ENCODE measurements at regions not wholly inside any gene's neighbourhood (a gene's known extent, or its start where the extent isn't known, plus 50 kb on each side); places are given as distances from the start of the nearest gene placed in this dataset.
A peak's percentile ranks its signal among the peaks of the same experiment; 100 is the strongest.

DNA sequence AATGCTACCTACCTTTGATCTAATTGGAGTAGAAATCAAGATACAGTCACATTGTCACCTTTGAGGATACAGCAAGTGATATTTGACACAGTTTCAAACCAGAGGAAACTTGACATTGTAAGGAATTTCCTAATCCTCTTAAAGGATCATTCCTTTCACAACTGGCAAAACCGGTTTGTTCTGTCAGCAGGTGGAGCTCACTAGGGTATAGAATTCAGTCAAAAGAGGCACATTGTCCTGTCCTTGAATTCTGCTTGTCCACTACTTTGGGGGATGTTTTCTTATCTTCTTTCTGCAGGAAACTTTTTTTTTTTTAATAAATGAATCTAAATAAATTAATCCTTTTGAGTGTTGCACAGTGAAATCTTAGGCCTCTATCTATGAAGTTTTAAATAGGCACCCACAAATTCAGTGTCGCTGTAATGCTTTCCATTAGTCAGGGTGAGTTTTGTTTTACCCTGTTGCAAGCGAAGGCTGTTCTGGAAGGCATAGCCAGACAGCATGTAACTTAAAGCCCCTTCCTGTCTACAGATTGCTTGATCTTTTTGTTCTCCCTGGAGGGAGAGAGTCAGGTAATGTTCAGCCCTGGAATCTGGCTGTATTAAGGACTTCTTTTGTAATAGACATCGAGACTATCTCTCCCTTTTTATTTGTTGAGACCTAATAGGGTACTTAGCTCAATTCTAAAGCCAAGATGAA is 285.0 kb upstream of the RGS6 start:
- WGBS, 2 donors, result 64 to 68% methylated on average over 4 of the region's 4 CpGs
- DNase-seq (peak; percentile 15 to 44 (median 36)), ATAC-seq (peak; percentile 45)
- H3K4me1 ChIP-seq, result peaks cover 16% of the 10 kb centered on the region
- intact Hi-C loops (cut with DNase I), result no loop called here
- peak overlapping the region in 2 of 4 donors; percentile 33 to 36 for H3K27ac ChIP-seq
- H3K36me3 ChIP-seq (replicated peaks in 1 of 2; ENCODE audit: insufficient read depth in 1 of 2, low read depth in 2 of 2), result no peaks in the 10 kb centered on the region
- H3K4me3 ChIP-seq, result no peak overlapping the region
- no peaks in the 10 kb centered on the region for H3K27me3 ChIP-seq
- no peak for TF ChIP-seq POLR2A (IDR thresholded peaks at IDR 0.05)
- TF ChIP-seq, protein P1, sequence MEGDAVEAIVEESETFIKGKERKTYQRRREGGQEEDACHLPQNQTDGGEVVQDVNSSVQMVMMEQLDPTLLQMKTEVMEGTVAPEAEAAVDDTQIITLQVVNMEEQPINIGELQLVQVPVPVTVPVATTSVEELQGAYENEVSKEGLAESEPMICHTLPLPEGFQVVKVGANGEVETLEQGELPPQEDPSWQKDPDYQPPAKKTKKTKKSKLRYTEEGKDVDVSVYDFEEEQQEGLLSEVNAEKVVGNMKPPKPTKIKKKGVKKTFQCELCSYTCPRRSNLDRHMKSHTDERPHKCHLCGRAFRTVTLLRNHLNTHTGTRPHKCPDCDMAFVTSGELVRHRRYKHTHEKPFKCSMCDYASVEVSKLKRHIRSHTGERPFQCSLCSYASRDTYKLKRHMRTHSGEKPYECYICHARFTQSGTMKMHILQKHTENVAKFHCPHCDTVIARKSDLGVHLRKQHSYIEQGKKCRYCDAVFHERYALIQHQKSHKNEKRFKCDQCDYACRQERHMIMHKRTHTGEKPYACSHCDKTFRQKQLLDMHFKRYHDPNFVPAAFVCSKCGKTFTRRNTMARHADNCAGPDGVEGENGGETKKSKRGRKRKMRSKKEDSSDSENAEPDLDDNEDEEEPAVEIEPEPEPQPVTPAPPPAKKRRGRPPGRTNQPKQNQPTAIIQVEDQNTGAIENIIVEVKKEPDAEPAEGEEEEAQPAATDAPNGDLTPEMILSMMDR (IDR thresholded peaks at IDR 0.05), result no peak
- no peaks in the 10 kb centered on the region for H3K9me3 ChIP-seq

DNA sequence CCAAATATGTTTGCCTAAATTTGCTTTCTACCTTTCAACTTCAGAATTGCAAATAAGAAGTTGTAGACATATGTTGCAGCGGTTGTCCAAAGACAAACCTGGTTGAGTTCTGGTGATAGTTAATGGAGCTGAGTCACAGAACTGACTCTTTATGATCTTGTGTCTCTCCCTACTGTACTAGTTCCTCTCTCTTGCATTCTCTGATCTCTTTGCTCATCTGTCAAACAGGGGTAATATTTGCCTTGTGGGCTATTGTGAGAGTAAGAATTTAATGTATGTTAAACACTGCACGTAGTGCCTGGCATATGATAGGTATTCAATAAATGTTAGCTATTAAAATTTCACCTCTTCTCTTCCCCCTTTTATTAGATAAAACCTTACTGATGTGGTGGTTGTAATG is 283.5 kb upstream of the RGS6 start:
- intact Hi-C loops (cut with DNase I), result no loop called here
- no peak for ATAC-seq
- Histone ChIP-seq H3K27ac (no peak overlapping the region), H3K36me3 (replicated peaks in 1 of 2; ENCODE audit: insufficient read depth in 1 of 2, low read depth in 2 of 2) (no peaks in the 10 kb centered on the region), H3K27me3 (no peaks in the 10 kb centered on the region), H3K9me3 (no peaks in the 10 kb centered on the region), H3K4me3 (no peak overlapping the region), H3K4me1 (peaks cover 16% of the 10 kb centered on the region)
- TF ChIP-seq, protein P1 (IDR thresholded peaks at IDR 0.05), result no peak
- no peak for TF ChIP-seq POLR2A (IDR thresholded peaks at IDR 0.05)
- 88 to 94% methylated on average over 2 of the region's 2 CpGs for WGBS, 2 donors
- no peak for DNase-seq

DNA sequence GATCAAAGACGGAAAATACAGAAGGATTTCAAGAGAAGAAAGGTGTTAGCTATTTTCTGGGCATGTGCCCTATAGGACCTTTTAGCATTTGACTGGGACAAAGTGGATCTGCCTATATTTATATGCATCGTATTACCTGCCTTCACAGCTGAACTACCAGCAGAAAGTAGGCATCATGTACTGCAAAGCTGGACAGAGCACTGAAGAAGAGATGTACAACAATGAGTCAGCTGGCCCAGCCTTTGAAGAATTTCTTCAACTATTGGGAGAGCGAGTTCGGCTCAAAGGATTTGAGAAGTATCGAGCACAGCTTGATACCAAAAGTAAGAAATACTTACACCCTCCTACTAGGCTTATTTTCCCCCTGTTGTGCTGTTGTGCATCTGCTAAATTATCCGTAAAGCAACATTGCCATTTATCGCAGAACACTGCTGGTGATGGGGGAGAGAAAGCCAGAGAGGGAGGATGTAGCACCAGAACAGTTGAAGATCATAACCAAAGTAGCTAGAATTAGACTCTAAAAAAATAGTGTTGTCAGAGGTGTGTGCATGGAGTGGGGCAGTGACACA is 282.0 kb upstream of the RGS6 start:
- no peaks in the 10 kb centered on the region for H3K27me3 ChIP-seq
- no peaks in the 10 kb centered on the region for H3K9me3 ChIP-seq
- WGBS, 2 donors, result 95 to 96% methylated on average over 7 of the region's 7 CpGs
- no peaks in the 10 kb centered on the region for H3K36me3 ChIP-seq (replicated peaks in 1 of 2; ENCODE audit: insufficient read depth in 1 of 2, low read depth in 2 of 2)
- DNase-seq (no peak), ATAC-seq (no peak)
- no peak for TF ChIP-seq POLR2A (IDR thresholded peaks at IDR 0.05)
- TF ChIP-seq, protein P1 (IDR thresholded peaks at IDR 0.05), result no peak
- intact Hi-C loops (cut with DNase I), result no loop called here
- H3K27ac ChIP-seq, result no peak overlapping the region
- H3K4me1 ChIP-seq, result peaks cover 16% of the 10 kb centered on the region
- H3K4me3 ChIP-seq, result no peak overlapping the region

DNA sequence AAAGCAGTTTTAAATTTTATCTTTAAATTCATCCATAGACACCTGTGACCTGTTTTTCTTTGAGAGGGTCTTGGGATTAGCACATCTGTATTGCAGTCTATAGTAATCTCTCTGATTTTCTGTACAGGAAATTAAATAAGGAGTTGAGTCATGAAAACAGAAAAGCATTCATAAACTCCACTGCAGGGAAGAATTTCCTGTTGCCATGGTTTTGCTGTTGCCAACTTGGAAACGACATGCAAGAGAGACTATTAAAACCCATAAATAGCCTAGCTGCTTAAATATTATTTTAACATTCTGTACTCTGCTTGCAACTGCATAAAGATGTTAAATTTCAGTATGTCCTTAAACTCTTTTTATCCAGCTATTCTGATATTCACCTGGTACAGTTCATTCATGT is 281.0 kb upstream of the RGS6 start:
- no peak overlapping the region for H3K27ac ChIP-seq
- no peaks in the 10 kb centered on the region for H3K36me3 ChIP-seq (replicated peaks in 1 of 2; ENCODE audit: insufficient read depth in 1 of 2, low read depth in 2 of 2)
- intact Hi-C loops (cut with DNase I), result no loop called here
- no peaks in the 10 kb centered on the region for H3K27me3 ChIP-seq
- DNase-seq (peak in 1 of 4 donors; percentile 27), ATAC-seq (peak; percentile 58)
- no peak overlapping the region for H3K4me3 ChIP-seq
- WGBS, 2 donors, result 54% methylated on average over 1 of the region's 1 CpG
- peaks cover 16% of the 10 kb centered on the region for H3K4me1 ChIP-seq
- no peaks in the 10 kb centered on the region for H3K9me3 ChIP-seq
- TF ChIP-seq, protein P1 (IDR thresholded peaks at IDR 0.05), result no peak

DNA sequence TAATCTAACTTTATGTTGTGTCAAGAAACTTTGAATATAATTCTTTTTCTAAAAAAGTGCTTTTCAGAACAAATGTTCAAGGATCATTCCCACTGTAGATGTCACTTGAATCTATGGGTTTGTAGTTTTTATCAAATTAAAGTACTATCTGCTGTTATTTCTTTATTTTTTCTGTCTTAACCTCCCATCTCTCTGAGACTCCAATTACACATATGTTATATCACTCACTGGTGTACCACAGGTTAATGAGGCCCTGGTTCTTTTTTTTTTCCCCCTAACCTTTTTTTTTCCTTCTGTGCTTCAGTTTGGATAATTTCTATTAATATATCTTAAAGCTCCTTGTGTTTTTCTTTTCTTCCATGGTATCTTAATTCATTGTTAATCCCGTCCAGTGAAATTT is 279.9 kb upstream of the RGS6 start:
- peaks cover 8% of the 10 kb centered on the region for H3K4me1 ChIP-seq
- TF ChIP-seq, protein P1 (IDR thresholded peaks at IDR 0.05), result no peak
- no peak for TF ChIP-seq POLR2A (IDR thresholded peaks at IDR 0.05)
- H3K27me3 ChIP-seq, result no peaks in the 10 kb centered on the region
- H3K4me3 ChIP-seq, result no peak overlapping the region
- intact Hi-C loops (cut with DNase I), result no loop called here
- ATAC-seq (no peak), DNase-seq (no peak)
- H3K36me3 ChIP-seq (replicated peaks in 1 of 2; ENCODE audit: insufficient read depth in 1 of 2, low read depth in 2 of 2), result no peaks in the 10 kb centered on the region
- no peaks in the 10 kb centered on the region for H3K9me3 ChIP-seq
- no peak overlapping the region for H3K27ac ChIP-seq
- WGBS, 2 donors, result 96 to 100% methylated on average over 1 of the region's 1 CpG

Measured in body of pancreas (tissue), 4 donors.